Vagina (tissue), 2 donors: ENCODE measurements at regions not wholly inside any gene's neighbourhood (a gene's known extent, or its start where the extent isn't known, plus 50 kb on each side); places are given as distances from the start of the nearest gene placed in this dataset.

Source experiments
- DNase-seq, 2 donors: peaks; one replicate each; pipeline ENCODE4 v3.0.0-alpha.2; 2017; ENCODE audit errors: extremely low spot score in 2 of 2
- H3K27ac ChIP-seq: fragments of 200-600 bp; sonication (generic); one replicate; pipeline ENCODE4 v1.5.1; 2019
- H3K27me3 ChIP-seq: fragments of 200-600 bp; sonication (generic); one replicate; pipeline ENCODE4 v1.5.1; 2019
- H3K36me3 ChIP-seq, 2 donors: fragments of 200-600 bp; sonication (generic); one replicate each; pipeline ENCODE4 v1.5.1; 2017 to 2019
- H3K4me1 ChIP-seq: fragments of 200-600 bp; sonication (generic); one replicate; pipeline ENCODE4 v1.5.1; 2019
- H3K4me3 ChIP-seq, 2 donors: fragments of 200-600 bp; sonication (generic); 1 replicate in 1 of 2; 2 replicates in 1 of 2; pipeline ENCODE4 v1.5.1; 2016 to 2019
- H3K9me3 ChIP-seq: fragments of 200-600 bp; sonication (generic); one replicate; pipeline ENCODE4 v1.5.1; 2019
- POLR2A ChIP-seq, 2 donors: fragments of 450-650 bp; IDR thresholded peaks; one replicate each; pipeline ENCODE4 v1.6.1; 2017; ENCODE audit warnings: antibody characterized with exemption in 2 of 2, mild to moderate bottlenecking in 2 of 2, moderate library complexity in 2 of 2
- POLR2AphosphoS5 ChIP-seq, 2 donors: sonication (generic); formaldehyde crosslinking; IDR thresholded peaks; one replicate each; pipeline ENCODE4 v1.9.0; 2017; ENCODE audit warnings: antibody characterized with exemption in 2 of 2, mild to moderate bottlenecking in 2 of 2, low read depth in 1 of 2; ENCODE audit not compliant: insufficient read depth in 1 of 2
- intact Hi-C: fragments of 100-400 bp; cut with DNase I; formaldehyde crosslinking; loops from one replicate; pipeline ENCODE4 v1.15.1; 2023
- TF ChIP-seq, protein P1 (sequence below), 3 experiments: fragments of 450-650 bp in 2 of 3; fragments of 200-600 bp in 1 of 3; sonication (generic) in 1 of 3; IDR thresholded peaks; one replicate each; pipeline ENCODE4 v1.5.1; 2017 to 2019; ENCODE audit warnings: antibody characterized with exemption in 3 of 3, mild to moderate bottlenecking in 2 of 3, moderate library complexity in 2 of 3

DNA sequence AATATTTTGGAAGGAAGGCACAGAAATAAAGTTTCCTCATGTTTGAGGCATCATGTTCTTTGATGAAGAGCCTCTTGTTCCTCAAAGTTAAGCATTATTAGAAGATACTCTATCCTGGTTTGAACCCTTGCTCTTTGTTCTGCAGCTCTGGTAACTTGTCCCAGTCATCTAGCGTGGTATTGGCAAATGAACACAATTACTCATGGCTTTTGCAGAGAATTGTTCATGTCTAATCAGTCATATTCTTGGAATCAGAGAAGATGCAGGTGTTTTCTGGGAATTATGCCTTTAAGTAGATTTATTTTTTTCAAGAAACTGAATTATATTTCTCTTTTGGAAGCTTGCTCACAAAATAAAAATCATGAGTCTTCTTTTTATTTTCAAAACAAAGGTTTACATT lies 52.9 kb upstream of the HPGDS start:
- H3K4me1 ChIP-seq = no peaks in the 10 kb centered on the region
- H3K27ac ChIP-seq = no peak overlapping the region
- no peaks in the 10 kb centered on the region for H3K9me3 ChIP-seq
- no peak overlapping the region for H3K4me3 ChIP-seq
- H3K36me3 ChIP-seq = no peaks in the 10 kb centered on the region
- intact Hi-C loops = no loop called here
- no peaks in the 10 kb centered on the region for H3K27me3 ChIP-seq
- no peak for DNase-seq
- TF ChIP-seq POLR2A (IDR thresholded peaks at IDR 0.05) = no peak
- TF ChIP-seq POLR2AphosphoS5 (IDR thresholded peaks at IDR 0.05; ENCODE audit: insufficient read depth in 1 of 2, low read depth in 1 of 2) = no peak
- TF ChIP-seq, protein P1, sequence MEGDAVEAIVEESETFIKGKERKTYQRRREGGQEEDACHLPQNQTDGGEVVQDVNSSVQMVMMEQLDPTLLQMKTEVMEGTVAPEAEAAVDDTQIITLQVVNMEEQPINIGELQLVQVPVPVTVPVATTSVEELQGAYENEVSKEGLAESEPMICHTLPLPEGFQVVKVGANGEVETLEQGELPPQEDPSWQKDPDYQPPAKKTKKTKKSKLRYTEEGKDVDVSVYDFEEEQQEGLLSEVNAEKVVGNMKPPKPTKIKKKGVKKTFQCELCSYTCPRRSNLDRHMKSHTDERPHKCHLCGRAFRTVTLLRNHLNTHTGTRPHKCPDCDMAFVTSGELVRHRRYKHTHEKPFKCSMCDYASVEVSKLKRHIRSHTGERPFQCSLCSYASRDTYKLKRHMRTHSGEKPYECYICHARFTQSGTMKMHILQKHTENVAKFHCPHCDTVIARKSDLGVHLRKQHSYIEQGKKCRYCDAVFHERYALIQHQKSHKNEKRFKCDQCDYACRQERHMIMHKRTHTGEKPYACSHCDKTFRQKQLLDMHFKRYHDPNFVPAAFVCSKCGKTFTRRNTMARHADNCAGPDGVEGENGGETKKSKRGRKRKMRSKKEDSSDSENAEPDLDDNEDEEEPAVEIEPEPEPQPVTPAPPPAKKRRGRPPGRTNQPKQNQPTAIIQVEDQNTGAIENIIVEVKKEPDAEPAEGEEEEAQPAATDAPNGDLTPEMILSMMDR (IDR thresholded peaks at IDR 0.05) = no peak

DNA sequence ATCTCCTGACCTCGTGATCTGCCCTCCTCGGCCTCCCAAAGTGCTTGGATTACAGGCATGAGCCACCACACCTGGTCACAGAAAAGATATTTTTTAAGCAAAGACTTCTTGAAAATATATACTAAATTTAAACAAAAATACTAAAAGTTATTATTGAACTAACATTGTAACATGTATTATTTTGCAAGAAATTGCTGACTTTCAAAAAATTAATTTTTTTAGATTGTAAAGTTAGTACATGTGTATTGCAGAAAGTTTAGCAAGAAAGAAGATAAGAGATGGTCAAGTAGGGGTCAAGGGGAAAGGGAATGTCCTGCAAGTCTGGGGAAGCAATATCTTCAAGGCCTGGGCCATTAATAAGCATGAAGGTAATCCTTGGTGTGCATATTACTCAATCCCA lies 54.3 kb upstream of the HPGDS start:
- no peaks in the 10 kb centered on the region for H3K27me3 ChIP-seq
- no peak for DNase-seq
- intact Hi-C loops = no loop called here
- H3K36me3 ChIP-seq = no peaks in the 10 kb centered on the region
- no peaks in the 10 kb centered on the region for H3K4me1 ChIP-seq
- H3K4me3 ChIP-seq = no peak overlapping the region
- TF ChIP-seq, protein P1 (IDR thresholded peaks at IDR 0.05) = no peak
- no peak overlapping the region for H3K27ac ChIP-seq
- no peaks in the 10 kb centered on the region for H3K9me3 ChIP-seq

DNA sequence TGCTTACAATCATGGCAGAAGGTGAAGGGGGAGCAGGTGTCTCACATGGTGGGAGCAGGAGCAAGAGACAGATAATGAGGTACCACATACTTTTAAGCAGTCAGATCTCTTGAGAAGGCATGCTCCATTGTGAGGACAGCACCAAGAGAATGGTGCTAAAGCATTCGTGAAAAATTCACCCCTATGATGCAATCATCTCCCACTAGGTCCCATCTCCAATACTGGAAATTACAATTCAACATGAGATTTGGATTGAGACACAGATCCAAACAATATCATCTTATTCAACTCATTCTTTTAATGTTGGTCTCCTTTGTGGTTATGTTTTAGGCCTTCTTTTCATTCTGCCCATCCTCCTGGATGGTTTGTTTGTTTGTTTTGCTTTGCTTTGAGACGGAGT lies 54.1 kb upstream of the PDLIM5 start:
- Histone ChIP-seq H3K4me1 (no peaks in the 10 kb centered on the region), H3K36me3 (no peaks in the 10 kb centered on the region), H3K27me3 (no peaks in the 10 kb centered on the region), H3K4me3 (no peak overlapping the region), H3K27ac (no peak overlapping the region), H3K9me3 (no peaks in the 10 kb centered on the region)
- intact Hi-C loops = no loop called here
- TF ChIP-seq POLR2A (IDR thresholded peaks at IDR 0.05) = no peak
- TF ChIP-seq, protein P1 (IDR thresholded peaks at IDR 0.05) = no peak
- no peak for TF ChIP-seq POLR2AphosphoS5 (IDR thresholded peaks at IDR 0.05; ENCODE audit: insufficient read depth in 1 of 2, low read depth in 1 of 2)
- DNase-seq = no peak

DNA sequence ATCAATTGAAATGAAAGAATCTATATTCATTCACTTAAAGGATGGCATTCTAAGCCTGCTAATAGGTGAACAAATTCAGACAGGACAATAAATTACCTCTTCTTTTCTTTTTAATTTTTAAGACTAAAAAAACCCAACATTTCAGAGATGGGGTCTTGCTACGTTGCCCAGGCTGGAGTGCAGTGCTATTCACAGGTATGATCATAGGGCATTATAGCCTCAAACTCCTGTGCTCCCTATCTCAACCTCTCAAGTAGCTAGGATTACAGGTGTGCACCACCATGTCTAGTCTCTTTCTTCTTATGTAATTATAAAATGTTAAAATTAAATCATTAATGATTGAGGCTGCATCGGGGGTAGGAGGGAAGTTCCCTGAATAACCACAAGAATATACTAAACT lies 52.5 kb upstream of the PDLIM5 start:
- no peaks in the 10 kb centered on the region for H3K36me3 ChIP-seq
- no peak for DNase-seq
- intact Hi-C loops = no loop called here
- no peak overlapping the region for H3K27ac ChIP-seq
- no peaks in the 10 kb centered on the region for H3K4me1 ChIP-seq
- no peak overlapping the region for H3K4me3 ChIP-seq
- H3K27me3 ChIP-seq = no peaks in the 10 kb centered on the region
- H3K9me3 ChIP-seq = no peaks in the 10 kb centered on the region
- no peak for TF ChIP-seq POLR2A (IDR thresholded peaks at IDR 0.05)
- TF ChIP-seq, protein P1 (IDR thresholded peaks at IDR 0.05) = no peak
- no peak for TF ChIP-seq POLR2AphosphoS5 (IDR thresholded peaks at IDR 0.05; ENCODE audit: insufficient read depth in 1 of 2, low read depth in 1 of 2)

DNA sequence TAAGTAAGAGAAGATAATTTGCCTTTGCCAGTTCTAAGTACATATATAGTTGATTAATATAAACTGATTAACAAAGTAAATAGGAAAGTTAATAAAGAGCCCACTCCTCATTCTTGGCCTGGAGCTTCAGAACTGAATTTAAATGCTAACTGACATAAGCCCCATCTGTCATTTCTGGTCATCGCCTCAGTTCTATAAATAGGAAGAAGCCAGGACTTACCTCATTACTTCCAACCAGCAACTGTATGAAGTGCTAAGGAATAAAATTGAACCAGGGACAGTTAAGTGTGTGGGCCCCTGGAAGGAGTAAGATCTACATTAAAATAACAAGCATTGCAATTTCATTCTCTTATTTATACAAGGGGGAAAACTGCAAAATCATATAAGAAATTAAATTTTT lies 52.0 kb upstream of the PDLIM5 start:
- intact Hi-C loops = loop anchor here (10.0 kb wide), 1 partner anchor 115 kb away; no protein-coding TSS in a partner anchor
- no peak for DNase-seq
- H3K9me3 ChIP-seq = no peaks in the 10 kb centered on the region
- H3K27ac ChIP-seq = no peak overlapping the region
- no peaks in the 10 kb centered on the region for H3K36me3 ChIP-seq
- H3K4me1 ChIP-seq = no peaks in the 10 kb centered on the region
- no peak overlapping the region for H3K4me3 ChIP-seq
- no peak for TF ChIP-seq POLR2A (IDR thresholded peaks at IDR 0.05)
- TF ChIP-seq, protein P1 (IDR thresholded peaks at IDR 0.05) = no peak
- no peak for TF ChIP-seq POLR2AphosphoS5 (IDR thresholded peaks at IDR 0.05; ENCODE audit: insufficient read depth in 1 of 2, low read depth in 1 of 2)
- H3K27me3 ChIP-seq = no peaks in the 10 kb centered on the region
